GM19372 (cell line): ENCODE measurements at regions not wholly inside any gene's neighbourhood (a gene's known extent, or its start where the extent isn't known, plus 50 kb on each side); places are given as distances from the start of the nearest gene placed in this dataset.

Experiments used
- ATAC-seq: cut with Tn5 transposase; IDR thresholded peaks from one replicate; pipeline ENCODE4 v1.9.1; 2021; ENCODE audit warnings: mild to moderate bottlenecking, low read depth, moderate library complexity; ENCODE audit not compliant: unreplicated experiment

DNA sequence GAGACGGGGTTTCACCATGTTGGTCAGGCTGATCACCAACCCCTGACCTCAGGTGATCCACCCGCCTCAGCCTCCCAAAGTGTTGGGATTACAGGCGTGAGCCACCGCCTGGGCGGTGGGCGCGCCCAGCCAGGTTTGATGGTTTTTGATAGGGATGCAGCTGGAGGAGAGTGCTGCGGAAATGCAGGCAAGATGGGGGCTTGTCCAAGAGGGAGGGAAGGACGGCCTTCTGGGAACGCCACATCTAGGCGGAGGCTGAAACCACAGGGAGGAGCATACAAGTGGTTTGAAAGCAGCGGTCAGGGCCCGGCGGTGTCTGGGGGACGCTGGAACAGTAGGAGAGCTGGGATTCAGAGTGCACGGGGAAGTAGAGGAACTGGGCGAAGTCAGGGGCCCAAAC lies 134.6 kb downstream of the VRK1 start:
- no peak for ATAC-seq

GRCh38 chr14:96934638-96935330 lies 137.6 kb downstream of the VRK1 start:
- ATAC-seq, result no peak

DNA sequence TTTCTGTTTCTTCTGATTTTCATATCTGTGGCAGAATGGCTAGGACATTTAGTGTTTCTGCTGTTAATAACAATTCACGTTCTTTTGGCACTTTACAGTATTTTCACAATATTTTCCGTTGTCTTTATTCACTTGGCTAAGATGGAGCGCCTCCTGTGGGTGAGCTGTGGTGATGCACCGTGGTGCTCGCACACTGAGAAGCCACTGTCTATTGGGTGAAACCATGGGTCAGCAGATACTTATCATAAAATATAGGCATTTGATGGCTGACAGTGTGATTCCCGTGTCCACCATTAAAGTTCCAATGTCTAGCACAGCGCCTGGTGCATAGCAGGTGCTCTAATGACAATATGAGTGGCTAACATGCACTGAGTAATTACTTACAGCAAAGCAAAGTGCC lies 141.8 kb downstream of the VRK1 start:
- no peak for ATAC-seq

GRCh38 chr14:96940009-96940408 lies 142.8 kb downstream of the VRK1 start:
- no peak for ATAC-seq

GRCh38 chr14:96944297-96944696 lies 147.1 kb downstream of the VRK1 start:
- no peak for ATAC-seq

GRCh38 chr14:96945721-96946120 lies 148.5 kb downstream of the VRK1 start:
- no peak for ATAC-seq

- ATAC-seq, result no peak
These were observed 152.4 kb downstream of the VRK1 start for GRCh38 chr14:96949594-96949993.

DNA sequence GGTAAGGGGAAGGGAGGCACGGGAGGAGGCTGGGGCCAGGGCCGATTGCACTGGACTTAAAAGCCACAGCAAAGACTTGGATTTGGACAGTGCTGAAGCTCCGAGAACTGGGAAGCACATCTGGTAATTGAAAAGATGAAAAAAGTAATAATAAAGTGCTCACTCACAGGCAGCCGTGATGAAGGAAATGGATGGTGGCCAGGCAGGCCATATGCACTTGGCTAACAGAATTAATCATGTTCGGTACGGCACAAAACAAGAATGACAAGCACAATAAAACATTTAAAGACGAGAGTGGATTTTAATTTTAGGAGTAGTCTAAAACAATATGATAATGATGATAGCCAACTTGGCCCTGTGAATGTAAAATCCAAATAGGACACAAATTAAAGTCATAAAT lies 154.3 kb downstream of the VRK1 start:
- no peak for ATAC-seq

DNA sequence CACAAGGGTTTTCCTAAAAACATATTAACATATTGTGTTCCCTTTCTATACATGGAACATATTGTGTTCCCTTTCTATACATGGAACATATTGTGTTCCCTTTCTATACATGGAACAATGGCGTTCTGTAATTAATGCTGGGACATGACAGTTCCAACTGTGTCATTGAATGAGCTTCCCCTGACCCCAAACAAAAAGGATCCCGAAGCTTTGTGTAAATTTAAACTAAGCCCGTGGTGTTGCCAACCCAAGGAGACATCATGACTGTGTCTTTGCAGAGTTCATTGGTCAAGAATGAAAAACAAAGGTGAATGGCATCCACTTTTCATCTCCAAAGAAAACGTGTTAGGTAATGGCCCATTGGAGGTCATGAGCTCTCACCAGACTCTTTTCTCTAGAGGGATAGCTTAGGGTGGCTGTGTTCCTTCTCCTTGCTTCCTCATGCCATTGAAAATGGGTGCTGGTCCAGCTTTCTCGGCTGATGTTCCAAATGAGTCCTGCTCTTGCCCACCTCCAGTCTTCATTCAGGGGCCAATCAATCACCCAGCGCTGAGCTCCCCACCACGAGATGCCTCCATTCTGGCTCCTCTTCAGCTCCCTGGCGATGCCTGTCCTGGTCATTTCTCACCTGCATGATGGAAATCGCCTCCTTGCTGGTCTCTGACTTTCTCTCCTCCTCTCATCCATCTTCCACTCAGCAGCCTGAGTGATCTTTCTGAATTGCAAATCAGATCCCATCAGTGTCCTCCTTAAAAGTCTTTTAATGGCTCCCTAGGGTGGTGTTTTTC lies 156.1 kb downstream of the VRK1 start:
- ATAC-seq, result no peak

DNA sequence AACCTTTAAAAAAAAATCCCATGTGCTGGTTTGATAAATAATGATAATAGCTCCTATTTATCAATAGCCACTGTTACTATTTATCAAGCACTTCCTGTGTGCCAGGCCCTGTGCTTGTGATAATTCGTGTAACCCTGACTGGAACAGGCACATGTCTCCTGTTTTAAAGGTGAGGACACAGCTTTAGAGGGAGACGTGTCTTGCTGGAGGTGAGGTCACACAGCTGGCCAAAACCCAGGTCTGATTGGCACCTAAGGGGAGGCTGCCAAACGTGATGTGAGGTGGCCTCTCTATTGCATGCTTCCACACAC lies 156.6 kb downstream of the VRK1 start:
- no peak for ATAC-seq

GRCh38 chr14:96956464-96957239 lies 159.5 kb downstream of the VRK1 start:
- ATAC-seq, result no peak

DNA sequence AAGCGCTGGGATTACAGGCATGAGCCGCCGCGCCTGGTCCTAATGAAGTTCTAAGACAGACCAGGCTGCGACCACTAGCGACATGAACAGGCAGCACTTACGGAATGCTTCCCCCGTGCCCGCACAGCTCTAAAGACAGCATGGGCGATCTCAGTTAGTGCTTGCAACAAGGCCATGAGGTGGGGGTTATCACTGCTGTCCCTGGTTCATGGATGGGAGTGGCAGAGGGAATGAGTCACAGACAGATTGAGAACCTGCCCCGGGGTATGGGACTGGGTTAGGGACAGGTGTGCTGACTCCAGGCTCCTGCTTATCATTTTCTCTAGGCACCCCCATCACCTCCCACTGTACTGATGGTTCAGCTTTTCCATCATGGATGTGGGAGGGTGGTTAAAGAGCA lies 160.9 kb downstream of the VRK1 start:
- no peak for ATAC-seq

- no peak for ATAC-seq
These were observed 162.8 kb downstream of the VRK1 start for GRCh38 chr14:96959992-96960391.

- ATAC-seq, result no peak
These were observed 163.5 kb downstream of the VRK1 start for GRCh38 chr14:96960598-96961116.

- ATAC-seq, result no peak
These were observed 164.7 kb downstream of the VRK1 start for GRCh38 chr14:96961895-96962294.

DNA sequence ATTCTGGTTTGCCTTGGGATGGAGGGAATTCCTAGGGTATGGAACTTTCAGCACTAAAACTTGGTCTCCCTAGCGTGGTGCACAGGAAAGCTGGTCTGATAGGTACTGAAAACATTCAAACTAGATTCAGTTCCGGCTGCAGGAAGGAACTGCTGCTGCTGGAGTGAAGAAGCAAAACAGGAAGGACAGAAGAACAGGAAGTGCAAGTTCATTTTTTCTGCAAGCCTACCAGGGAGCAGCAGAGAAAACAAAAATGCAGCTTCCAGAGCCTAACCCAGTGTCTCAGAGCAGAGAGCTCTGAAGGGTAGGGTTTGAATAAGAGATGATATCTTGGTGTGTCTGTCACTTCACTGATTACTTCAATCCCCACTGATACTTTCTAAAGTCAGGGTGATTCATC lies 165.2 kb downstream of the VRK1 start:
- ATAC-seq, result no peak

GRCh38 chr14:96964726-96965415 lies 167.7 kb downstream of the VRK1 start:
- no peak for ATAC-seq

- ATAC-seq, result no peak
These were observed 168.9 kb downstream of the VRK1 start for GRCh38 chr14:96965885-96966595.

DNA sequence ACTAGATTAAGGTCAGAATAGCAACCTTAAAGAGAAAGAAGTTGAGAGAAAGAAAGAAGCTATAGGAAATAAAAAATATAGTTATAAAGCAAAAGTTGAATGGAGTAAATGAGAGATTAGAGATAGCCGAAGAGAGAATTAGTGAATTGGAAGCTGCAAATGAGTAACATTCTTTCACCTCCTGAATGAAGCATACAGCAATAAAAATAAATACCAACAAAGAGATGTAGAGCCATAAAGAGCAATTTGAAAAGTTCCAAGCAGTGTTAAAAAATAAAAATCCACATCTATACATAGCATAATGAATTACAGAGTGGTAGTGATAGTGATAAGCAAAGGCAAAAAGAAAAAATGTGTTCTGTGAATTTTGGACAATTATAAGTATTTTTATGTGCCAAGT lies 177.9 kb downstream of the VRK1 start:
- ATAC-seq, result no peak
